ENCODE measurements at regions not wholly inside any gene's neighbourhood (a gene's known extent, or its start where the extent isn't known, plus 50 kb on each side); places are given as distances from the start of the nearest gene placed in this dataset.

DNA sequence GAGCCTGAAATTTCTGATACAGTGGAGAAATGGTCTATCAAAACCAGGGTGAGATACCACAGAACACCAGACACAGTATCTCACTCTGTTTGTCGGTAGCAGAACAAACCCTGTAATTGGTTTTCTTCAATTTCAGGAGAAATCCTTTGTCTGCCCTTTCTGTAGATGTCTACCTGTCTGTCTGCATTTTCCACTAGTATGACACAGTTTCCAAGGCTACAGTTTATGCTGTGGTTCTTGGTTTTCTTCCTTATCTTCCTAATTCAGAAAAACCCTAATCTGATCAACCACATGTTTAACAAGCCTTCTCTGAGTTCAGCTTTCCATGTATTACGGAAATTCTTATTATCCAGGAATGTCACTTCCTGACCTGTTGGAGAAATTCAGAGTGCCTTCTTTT lies 70.8 kb downstream of the SCN11A start:
- H3K79me2 ChIP-seq (ENCODE audit: insufficient read depth, low read length) = no peaks in the 10 kb centered on the region
- H3K36me3 ChIP-seq (ENCODE audit: insufficient read depth, low read length) = no peaks in the 10 kb centered on the region

DNA sequence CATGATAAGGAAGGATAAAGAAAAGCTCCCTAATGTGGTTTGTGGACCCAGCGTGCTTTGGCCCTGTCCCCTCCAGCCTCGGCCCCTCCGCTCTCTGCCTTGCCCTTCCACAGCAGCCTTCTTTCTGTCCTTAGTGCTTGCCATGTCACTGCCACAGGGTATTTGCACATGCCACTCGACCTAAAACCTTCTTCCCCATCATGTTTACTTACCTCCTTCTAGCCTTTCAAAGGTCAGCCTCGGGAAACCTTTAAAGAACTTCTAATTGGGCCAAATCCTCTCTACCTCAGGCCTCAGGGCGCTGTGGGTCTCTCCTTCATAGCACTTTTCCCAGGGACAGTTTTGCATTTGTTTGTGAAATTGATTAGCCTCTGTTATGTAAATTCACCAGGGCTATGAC lies 73.0 kb downstream of the SCN11A start:
- TF ChIP-seq, protein P1, sequence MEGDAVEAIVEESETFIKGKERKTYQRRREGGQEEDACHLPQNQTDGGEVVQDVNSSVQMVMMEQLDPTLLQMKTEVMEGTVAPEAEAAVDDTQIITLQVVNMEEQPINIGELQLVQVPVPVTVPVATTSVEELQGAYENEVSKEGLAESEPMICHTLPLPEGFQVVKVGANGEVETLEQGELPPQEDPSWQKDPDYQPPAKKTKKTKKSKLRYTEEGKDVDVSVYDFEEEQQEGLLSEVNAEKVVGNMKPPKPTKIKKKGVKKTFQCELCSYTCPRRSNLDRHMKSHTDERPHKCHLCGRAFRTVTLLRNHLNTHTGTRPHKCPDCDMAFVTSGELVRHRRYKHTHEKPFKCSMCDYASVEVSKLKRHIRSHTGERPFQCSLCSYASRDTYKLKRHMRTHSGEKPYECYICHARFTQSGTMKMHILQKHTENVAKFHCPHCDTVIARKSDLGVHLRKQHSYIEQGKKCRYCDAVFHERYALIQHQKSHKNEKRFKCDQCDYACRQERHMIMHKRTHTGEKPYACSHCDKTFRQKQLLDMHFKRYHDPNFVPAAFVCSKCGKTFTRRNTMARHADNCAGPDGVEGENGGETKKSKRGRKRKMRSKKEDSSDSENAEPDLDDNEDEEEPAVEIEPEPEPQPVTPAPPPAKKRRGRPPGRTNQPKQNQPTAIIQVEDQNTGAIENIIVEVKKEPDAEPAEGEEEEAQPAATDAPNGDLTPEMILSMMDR (IDR thresholded peaks at IDR 0.05; ENCODE audit: borderline replicate concordance, extremely low read depth, low read length, poor library complexity, severe bottlenecking) = no peak
- TF ChIP-seq EZH2 (IDR thresholded peaks at IDR 0.05; ENCODE audit: borderline replicate concordance, low read depth, low read length, severe bottlenecking) = no peak

More for the DNA sequence above, 70.8 kb downstream of the SCN11A start:
- ATAC-seq (ENCODE audit: insufficient read depth, low read depth) (no peak), DNase-seq (no peak)
- Histone ChIP-seq H3K4me3 (ENCODE audit: low read depth in 1 of 2, low read length in 2 of 2) (no peak overlapping the region), H2AFZ (ENCODE audit: low read depth, low read length) (no peak overlapping the region), H3K27ac (ENCODE audit: low read length) (no peak overlapping the region), H3K27me3 (ENCODE audit: insufficient read depth, low read length, poor library complexity) (peaks cover 11% of the 10 kb centered on the region), H3K9me3 (ENCODE audit: insufficient read depth, low read length, severe bottlenecking) (no peaks in the 10 kb centered on the region), H4K20me1 (ENCODE audit: insufficient read depth, low read length) (no peaks in the 10 kb centered on the region), H3K4me1 (ENCODE audit: insufficient read depth, low read length) (no peaks in the 10 kb centered on the region), H3K9ac (ENCODE audit: low read depth, low read length) (no peak overlapping the region), H3K4me2 (ENCODE audit: insufficient read depth, low read length) (no peak overlapping the region)
- TF ChIP-seq, protein P1 (IDR thresholded peaks at IDR 0.05; ENCODE audit: borderline replicate concordance, extremely low read depth, low read length, poor library complexity, severe bottlenecking) = no peak
- TF ChIP-seq EZH2 (IDR thresholded peaks at IDR 0.05; ENCODE audit: borderline replicate concordance, low read depth, low read length, severe bottlenecking) = no peak

DNA sequence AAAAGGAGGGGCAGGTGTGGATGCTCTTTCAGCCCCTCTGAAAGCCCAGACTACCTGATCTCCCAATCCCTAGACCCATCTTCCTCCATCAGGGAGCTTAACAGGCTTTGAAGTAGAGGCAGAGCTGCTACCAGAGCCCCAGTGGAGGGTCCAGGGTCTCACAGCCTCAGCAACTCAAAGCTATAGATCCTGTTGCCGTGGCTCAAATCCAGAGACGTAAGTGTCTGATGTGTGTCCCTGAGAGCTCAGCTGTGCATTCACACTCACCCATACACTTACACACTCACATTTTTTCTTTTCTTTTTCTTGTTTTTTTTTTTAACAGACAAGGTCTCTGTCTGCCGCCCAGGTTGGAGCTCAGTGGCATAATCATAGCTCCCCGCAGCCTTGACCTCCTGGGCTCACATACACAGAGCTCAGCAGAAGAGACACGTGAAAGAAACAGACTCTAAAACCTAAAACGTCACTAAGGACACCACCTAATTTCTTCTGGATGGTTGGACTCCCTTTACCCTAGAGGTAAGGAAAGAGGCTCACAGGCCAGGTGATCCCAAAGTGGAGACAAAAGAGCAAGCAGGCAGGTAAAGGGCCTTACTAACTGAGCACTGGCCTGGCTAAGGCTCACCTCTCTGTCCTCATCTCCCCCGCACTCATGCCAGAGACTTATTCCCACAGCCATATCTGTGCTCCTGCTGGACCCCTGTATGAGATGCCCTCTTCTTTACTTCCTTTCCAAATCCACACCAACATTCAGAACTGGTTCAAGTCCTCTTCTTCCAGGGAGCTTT lies 80.7 kb downstream of the SCN11A start:
- H3K27ac ChIP-seq (ENCODE audit: low read length) = no peak overlapping the region
- no peak overlapping the region for H3K4me2 ChIP-seq (ENCODE audit: insufficient read depth, low read length)
- no peaks in the 10 kb centered on the region for H3K4me1 ChIP-seq (ENCODE audit: insufficient read depth, low read length)
- no peak overlapping the region for H3K4me3 ChIP-seq (ENCODE audit: low read depth in 1 of 2, low read length in 2 of 2)
- H3K9me3 ChIP-seq (ENCODE audit: insufficient read depth, low read length, severe bottlenecking) = no peaks in the 10 kb centered on the region
- H3K9ac ChIP-seq (ENCODE audit: low read depth, low read length) = no peak overlapping the region
- peaks cover 25% of the 10 kb centered on the region for H3K27me3 ChIP-seq (ENCODE audit: insufficient read depth, low read length, poor library complexity)
- ATAC-seq (ENCODE audit: insufficient read depth, low read depth) = no peak
- no peaks in the 10 kb centered on the region for H4K20me1 ChIP-seq (ENCODE audit: insufficient read depth, low read length)
- DNase-seq = no peak
- H2AFZ ChIP-seq (ENCODE audit: low read depth, low read length) = no peak overlapping the region
- TF ChIP-seq, protein P1 (IDR thresholded peaks at IDR 0.05; ENCODE audit: borderline replicate concordance, extremely low read depth, low read length, poor library complexity, severe bottlenecking) = no peak
- no peak for TF ChIP-seq EZH2 (IDR thresholded peaks at IDR 0.05; ENCODE audit: borderline replicate concordance, low read depth, low read length, severe bottlenecking)
- H3K79me2 ChIP-seq (ENCODE audit: insufficient read depth, low read length) = no peaks in the 10 kb centered on the region
- no peaks in the 10 kb centered on the region for H3K36me3 ChIP-seq (ENCODE audit: insufficient read depth, low read length)

More for the DNA sequence above, 73.0 kb downstream of the SCN11A start:
- no peak overlapping the region for H3K4me3 ChIP-seq (ENCODE audit: low read depth in 1 of 2, low read length in 2 of 2)
- H3K27me3 ChIP-seq (ENCODE audit: insufficient read depth, low read length, poor library complexity) = peaks cover 16% of the 10 kb centered on the region
- no peaks in the 10 kb centered on the region for H3K36me3 ChIP-seq (ENCODE audit: insufficient read depth, low read length)
- DNase-seq (no peak), ATAC-seq (ENCODE audit: insufficient read depth, low read depth) (no peak)
- no peak overlapping the region for H3K9ac ChIP-seq (ENCODE audit: low read depth, low read length)
- H4K20me1 ChIP-seq (ENCODE audit: insufficient read depth, low read length) = no peaks in the 10 kb centered on the region
- H2AFZ ChIP-seq (ENCODE audit: low read depth, low read length) = no peak overlapping the region
- no peaks in the 10 kb centered on the region for H3K9me3 ChIP-seq (ENCODE audit: insufficient read depth, low read length, severe bottlenecking)
- no peaks in the 10 kb centered on the region for H3K79me2 ChIP-seq (ENCODE audit: insufficient read depth, low read length)
- no peak overlapping the region for H3K27ac ChIP-seq (ENCODE audit: low read length)
- no peak overlapping the region for H3K4me2 ChIP-seq (ENCODE audit: insufficient read depth, low read length)
- no peaks in the 10 kb centered on the region for H3K4me1 ChIP-seq (ENCODE audit: insufficient read depth, low read length)

All from DND-41 (cell line).